Ascending aorta (tissue), 2 donors: ENCODE measurements at regions not wholly inside any gene's neighbourhood (a gene's known extent, or its start where the extent isn't known, plus 50 kb on each side); places are given as distances from the start of the nearest gene placed in this dataset.

Source experiments
- DNase-seq, 2 donors: peaks; one replicate each; pipeline ENCODE4 v3.0.0-alpha.2; 2019; ENCODE audit warnings: low spot score in 2 of 2
- H3K27ac ChIP-seq, 2 donors: fragments of 200-600 bp; sonication (generic); one replicate each; pipeline ENCODE4 v1.5.1; 2016 to 2017; ENCODE audit warnings: mild to moderate bottlenecking in 1 of 2
- H3K27me3 ChIP-seq: fragments of 200-600 bp; sonication (generic); one replicate; pipeline ENCODE4 v1.5.1; 2017
- H3K36me3 ChIP-seq, 2 donors: fragments of 200-600 bp; sonication (generic); one replicate each; pipeline ENCODE4 v1.5.1; 2016
- H3K4me1 ChIP-seq, 2 donors: fragments of 200-600 bp; sonication (generic); one replicate each; pipeline ENCODE4 v1.5.1; 2016 to 2017; ENCODE audit warnings: mild to moderate bottlenecking in 1 of 2
- H3K4me3 ChIP-seq, 2 donors: fragments of 200-600 bp; sonication (generic); one replicate each; pipeline ENCODE4 v1.5.1; 2016 to 2017; ENCODE audit warnings: mild to moderate bottlenecking in 1 of 2
- H3K9me3 ChIP-seq, 2 donors: fragments of 200-600 bp; sonication (generic); one replicate each; pipeline ENCODE4 v1.5.1; 2016
- CTCF ChIP-seq, 3 experiments: fragments of 200-600 bp in 2 of 3; fragments of 450-650 bp in 1 of 3; sonication (generic) in 2 of 3; IDR thresholded peaks; one replicate each; pipeline ENCODE4 v1.5.1; 2016 to 2019; ENCODE audit warnings: antibody characterized with exemption in 3 of 3, mild to moderate bottlenecking in 1 of 3, moderate library complexity in 1 of 3
- intact Hi-C: fragments of 100-400 bp; cut with DNase I; formaldehyde crosslinking; loops from one replicate; pipeline ENCODE4 v1.15.1; 2023

- no peaks in the 10 kb centered on the region for H3K4me1 ChIP-seq
- no peak for DNase-seq
- intact Hi-C loops: no loop called here
- H3K27me3 ChIP-seq: no peaks in the 10 kb centered on the region
- no peak overlapping the region for H3K27ac ChIP-seq
- no peak for TF ChIP-seq CTCF (IDR thresholded peaks at IDR 0.05)
- no peaks in the 10 kb centered on the region for H3K9me3 ChIP-seq
- no peak overlapping the region for H3K4me3 ChIP-seq
- H3K36me3 ChIP-seq: no peaks in the 10 kb centered on the region
These were observed 54.2 kb upstream of the PMFBP1 start for GRCh38 chr16:72226136-72226535.

- H3K4me3 ChIP-seq: no peak overlapping the region
These were observed 52.4 kb upstream of the PMFBP1 start for GRCh38 chr16:72224260-72224768.

GRCh38 chr16:72222503-72222902 is 50.5 kb upstream of the PMFBP1 start:
- TF ChIP-seq CTCF (IDR thresholded peaks at IDR 0.05): no peak
- H3K4me1 ChIP-seq: no peaks in the 10 kb centered on the region
- DNase-seq: no peak
- intact Hi-C loops: no loop called here
- H3K9me3 ChIP-seq: no peaks in the 10 kb centered on the region
- no peaks in the 10 kb centered on the region for H3K36me3 ChIP-seq
- no peak overlapping the region for H3K27ac ChIP-seq
- H3K4me3 ChIP-seq: no peak overlapping the region
- H3K27me3 ChIP-seq: no peaks in the 10 kb centered on the region

More at GRCh38 chr16:72224260-72224768, 52.4 kb upstream of the PMFBP1 start:
- H3K27ac ChIP-seq: no peak overlapping the region
- intact Hi-C loops: no loop called here
- H3K36me3 ChIP-seq: no peaks in the 10 kb centered on the region
- H3K27me3 ChIP-seq: no peaks in the 10 kb centered on the region
- DNase-seq: no peak
- H3K9me3 ChIP-seq: no peaks in the 10 kb centered on the region
- no peaks in the 10 kb centered on the region for H3K4me1 ChIP-seq
- no peak for TF ChIP-seq CTCF (IDR thresholded peaks at IDR 0.05)
